Small intestine (tissue), 7 donors: ENCODE measurements at regions not wholly inside any gene's neighbourhood (a gene's known extent, or its start where the extent isn't known, plus 50 kb on each side); places are given as distances from the start of the nearest gene placed in this dataset.

Experiments used
- DNase-seq, 2 donors: peaks; one replicate each; pipeline versions ENCODE4 v3.0.0 to v3.0.0-alpha.2; 2013
- FAIRE-seq: peaks from 2 replicates; lab custom pipeline; 2012; peaks lifted over from hg19 to GRCh38; lab: Jason Lieb, UNC
- H3K27ac ChIP-seq, 3 donors: one replicate each; pipeline ENCODE4 v1.5.1; 2013; ENCODE audit warnings: low read length in 2 of 3, mild to moderate bottlenecking in 2 of 3, control low read depth in 1 of 3, inconsistent platforms in 1 of 3, low read depth in 1 of 3, moderate library complexity in 1 of 3
- H3K27me3 ChIP-seq, 3 donors: one replicate each; pipeline ENCODE4 v1.6.1; 2013; ENCODE audit warnings: low read length in 3 of 3, inconsistent platforms in 1 of 3; ENCODE audit not compliant: control insufficient read depth in 3 of 3, insufficient read depth in 3 of 3
- H3K36me3 ChIP-seq, 3 donors: one replicate each; pipeline ENCODE4 v1.6.1; 2013; ENCODE audit warnings: low read length in 3 of 3, inconsistent platforms in 1 of 3, low read depth in 1 of 3, mild to moderate bottlenecking in 1 of 3, moderate library complexity in 1 of 3; ENCODE audit not compliant: control insufficient read depth in 3 of 3, insufficient read depth in 2 of 3
- H3K4me1 ChIP-seq, 3 donors: one replicate each; pipeline ENCODE4 v1.6.1; 2013; ENCODE audit warnings: low read length in 2 of 3, inconsistent platforms in 1 of 3, low read depth in 1 of 3, mild to moderate bottlenecking in 1 of 3, moderate library complexity in 1 of 3; ENCODE audit not compliant: control insufficient read depth in 3 of 3, insufficient read depth in 2 of 3
- H3K4me3 ChIP-seq, 3 donors: one replicate each; pipeline ENCODE4 v1.5.1; 2013; ENCODE audit warnings: low read length in 3 of 3, control low read depth in 1 of 3, inconsistent platforms in 1 of 3, low read depth in 1 of 3, mild to moderate bottlenecking in 1 of 3, moderate library complexity in 1 of 3
- H3K9me3 ChIP-seq, 2 donors: one replicate each; pipeline ENCODE4 v1.6.1; 2013; ENCODE audit warnings: low read depth in 1 of 2, low read length in 1 of 2; ENCODE audit not compliant: control insufficient read depth in 2 of 2, insufficient read depth in 1 of 2
- WGBS, 3 donors: extraction: QIAGEN DNeasy Blood & Tissue Kit; methylation state at CpG; one replicate each; pipeline ENCODE4 v1.1.7; 2013; 5-methylcytosine and 5-hydroxymethylcytosine counted together
- donor health status: healthy with polysubstance abuse.
- donor health status: control.
- donor health status: control.
- donor health status: Bipolar disorder and iron deficiency.
- donor health status: healthy.

- Histone ChIP-seq H3K36me3 (no peaks in the 10 kb centered on the region), H3K4me3 (no peak overlapping the region), H3K9me3 (no peaks in the 10 kb centered on the region), H3K27me3 (no peaks in the 10 kb centered on the region), H3K27ac (no peak overlapping the region), H3K4me1 (no peaks in the 10 kb centered on the region)
- 52 to 63% (median 61%) methylated on average over 6 of the region's 6 CpGs for WGBS, 3 donors
- DNase-seq (no peak), FAIRE-seq (no peak)
Measured at GRCh38 chr4:117800636-117801035, 233.7 kb upstream of the NDST3 start.

- 60 to 69% (median 63%) methylated on average over 2 of the region's 2 CpGs for WGBS, 3 donors
Measured at GRCh38 chr4:117801756-117802155, 232.5 kb upstream of the NDST3 start.

GRCh38 chr4:117811731-117812130 is 222.6 kb upstream of the NDST3 start:
- Histone ChIP-seq H3K4me3 (no peak overlapping the region), H3K9me3 (no peaks in the 10 kb centered on the region), H3K27ac (no peak overlapping the region), H3K36me3 (no peaks in the 10 kb centered on the region), H3K4me1 (no peaks in the 10 kb centered on the region), H3K27me3 (no peaks in the 10 kb centered on the region)
- DNase-seq (no peak), FAIRE-seq (no peak)
- WGBS, 3 donors = 77 to 89% (median 85%) methylated on average over 1 of the region's 1 CpG

More at GRCh38 chr4:117801756-117802155, 232.5 kb upstream of the NDST3 start:
- Histone ChIP-seq H3K27me3 (no peaks in the 10 kb centered on the region), H3K4me3 (no peak overlapping the region), H3K9me3 (no peaks in the 10 kb centered on the region), H3K27ac (no peak overlapping the region), H3K36me3 (no peaks in the 10 kb centered on the region), H3K4me1 (no peaks in the 10 kb centered on the region)
- DNase-seq (no peak), FAIRE-seq (no peak)

- WGBS, 3 donors = 65 to 73% (median 66%) methylated on average over 5 of the region's 5 CpGs
- Histone ChIP-seq H3K4me3 (no peak overlapping the region), H3K36me3 (no peaks in the 10 kb centered on the region), H3K9me3 (no peaks in the 10 kb centered on the region), H3K4me1 (no peaks in the 10 kb centered on the region), H3K27me3 (no peaks in the 10 kb centered on the region), H3K27ac (no peak overlapping the region)
- no peak for FAIRE-seq
- DNase-seq = no peak
Measured at GRCh38 chr4:117814277-117815246, 219.7 kb upstream of the NDST3 start.

- DNase-seq (no peak), FAIRE-seq (no peak)
- H3K9me3 ChIP-seq = no peaks in the 10 kb centered on the region
- H3K36me3 ChIP-seq = no peaks in the 10 kb centered on the region
- no peaks in the 10 kb centered on the region for H3K27me3 ChIP-seq
- H3K27ac ChIP-seq = no peak overlapping the region
- H3K4me1 ChIP-seq = no peaks in the 10 kb centered on the region
- H3K4me3 ChIP-seq = no peak overlapping the region
Measured at GRCh38 chr4:117817301-117817700, 217.0 kb upstream of the NDST3 start.

GRCh38 chr4:117821834-117822233 is 212.5 kb upstream of the NDST3 start:
- DNase-seq (no peak), FAIRE-seq (no peak)
- no peaks in the 10 kb centered on the region for H3K36me3 ChIP-seq
- no peak overlapping the region for H3K27ac ChIP-seq
- no peak overlapping the region for H3K4me3 ChIP-seq
- H3K9me3 ChIP-seq = peaks cover 0 to 2% of the 10 kb centered on the region in 2 donors
- 66 to 73% (median 72%) methylated on average over 3 of the region's 3 CpGs for WGBS, 3 donors
- H3K4me1 ChIP-seq = no peaks in the 10 kb centered on the region
- no peaks in the 10 kb centered on the region for H3K27me3 ChIP-seq

GRCh38 chr4:117823388-117823787 is 210.9 kb upstream of the NDST3 start:
- Histone ChIP-seq H3K36me3 (no peaks in the 10 kb centered on the region), H3K27ac (no peak overlapping the region), H3K4me3 (no peak overlapping the region), H3K4me1 (no peaks in the 10 kb centered on the region), H3K27me3 (no peaks in the 10 kb centered on the region), H3K9me3 (peaks cover 0 to 2% of the 10 kb centered on the region in 2 donors)
- FAIRE-seq (no peak), DNase-seq (no peak)
- WGBS, 3 donors = 30 to 53% (median 31%) methylated on average over 3 of the region's 3 CpGs

- peaks cover 0 to 2% of the 10 kb centered on the region in 2 donors for H3K9me3 ChIP-seq
- H3K4me3 ChIP-seq = no peak overlapping the region
- H3K36me3 ChIP-seq = no peaks in the 10 kb centered on the region
- no peaks in the 10 kb centered on the region for H3K4me1 ChIP-seq
- DNase-seq = no peak
- no peak for FAIRE-seq
- no peaks in the 10 kb centered on the region for H3K27me3 ChIP-seq
- 44 to 73% (median 66%) methylated on average over 1 of the region's 1 CpG for WGBS, 3 donors
- H3K27ac ChIP-seq = no peak overlapping the region
Measured at GRCh38 chr4:117825600-117825999, 208.7 kb upstream of the NDST3 start.
